ENCODE measurements at regions not wholly inside any gene's neighbourhood (a gene's known extent, or its start where the extent isn't known, plus 50 kb on each side); places are given as distances from the start of the nearest gene placed in this dataset.

- FAIRE-seq (no peak), DNase-seq (ENCODE audit: insufficient read length, low spot score) (no peak)
These were observed 120.4 kb upstream of the KLF7 start for GRCh38 chr2:207286106-207286505.

- DNase-seq (ENCODE audit: insufficient read length, low spot score) (no peak), FAIRE-seq (no peak)
These were observed 122.9 kb upstream of the KLF7 start for GRCh38 chr2:207288628-207289027.

GRCh38 chr2:207289295-207290018 lies 123.7 kb upstream of the KLF7 start:
- no peak for FAIRE-seq
- DNase-seq (ENCODE audit: insufficient read length, low spot score) = no peak

- DNase-seq (ENCODE audit: insufficient read length, low spot score) (no peak), FAIRE-seq (peak; percentile 8)
These were observed 125.3 kb upstream of the KLF7 start for GRCh38 chr2:207290833-207291624.

GRCh38 chr2:207291625-207292252 lies 126.0 kb upstream of the KLF7 start:
- DNase-seq (ENCODE audit: insufficient read length, low spot score) = no peak
- FAIRE-seq = no peak

GRCh38 chr2:207296265-207296948 lies 130.7 kb upstream of the KLF7 start:
- FAIRE-seq = no peak
- no peak for DNase-seq (ENCODE audit: insufficient read length, low spot score)

GRCh38 chr2:207300817-207301216 lies 135.1 kb upstream of the KLF7 start:
- FAIRE-seq (no peak), DNase-seq (ENCODE audit: insufficient read length, low spot score) (no peak)

GRCh38 chr2:207304761-207305160 lies 139.0 kb upstream of the KLF7 start:
- no peak for FAIRE-seq

GRCh38 chr2:207308519-207309224 lies 142.9 kb upstream of the KLF7 start:
- no peak for DNase-seq (ENCODE audit: insufficient read length, low spot score)
- no peak for FAIRE-seq

More at GRCh38 chr2:207304761-207305160, 139.0 kb upstream of the KLF7 start:
- DNase-seq (ENCODE audit: insufficient read length, low spot score) = no peak

- DNase-seq (ENCODE audit: insufficient read length, low spot score) (no peak), FAIRE-seq (no peak)
These were observed 145.7 kb upstream of the KLF7 start for GRCh38 chr2:207311316-207312005.

GRCh38 chr2:207312006-207312356 lies 146.2 kb upstream of the KLF7 start:
- FAIRE-seq (no peak), DNase-seq (ENCODE audit: insufficient read length, low spot score) (no peak)

- FAIRE-seq = no peak
- no peak for DNase-seq (ENCODE audit: insufficient read length, low spot score)
These were observed 148.2 kb upstream of the KLF7 start for GRCh38 chr2:207313947-207314346.

GRCh38 chr2:207315131-207315530 lies 149.4 kb upstream of the KLF7 start:
- DNase-seq (ENCODE audit: insufficient read length, low spot score) (no peak), FAIRE-seq (no peak)

GRCh38 chr2:207316484-207316883 lies 150.7 kb upstream of the KLF7 start:
- DNase-seq (ENCODE audit: insufficient read length, low spot score) (no peak), FAIRE-seq (no peak)

- FAIRE-seq = no peak
- no peak for DNase-seq (ENCODE audit: insufficient read length, low spot score)
These were observed 151.2 kb upstream of the KLF7 start for GRCh38 chr2:207316906-207317305.

GRCh38 chr2:207317378-207317984 lies 151.7 kb upstream of the KLF7 start:
- FAIRE-seq (no peak), DNase-seq (ENCODE audit: insufficient read length, low spot score) (no peak)

- DNase-seq (ENCODE audit: insufficient read length, low spot score) (no peak), FAIRE-seq (no peak)
These were observed 152.5 kb upstream of the KLF7 start for GRCh38 chr2:207318181-207318628.

GRCh38 chr2:207319316-207319715 lies 153.6 kb upstream of the KLF7 start:
- FAIRE-seq = no peak
- DNase-seq (ENCODE audit: insufficient read length, low spot score) = no peak

- no peak for FAIRE-seq
- DNase-seq (ENCODE audit: insufficient read length, low spot score) = no peak
These were observed 154.8 kb upstream of the KLF7 start for GRCh38 chr2:207320381-207321159.
